Lung (tissue), 11 donors: ENCODE measurements at regions not wholly inside any gene's neighbourhood (a gene's known extent, or its start where the extent isn't known, plus 50 kb on each side); places are given as distances from the start of the nearest gene placed in this dataset.

Experiments
- ATAC-seq: fragments of 200-7000 bp; cut with Tn5 transposase; one replicate; pipeline ENCODE4 v1.9.1; 2020; ENCODE audit warnings: moderate number of reproducible peaks; ENCODE audit not compliant: insufficient read depth, low FRiP score
- DNase-seq, 3 donors: peaks; one replicate each; pipeline ENCODE4 v3.0.0-alpha.2; 2013 to 2017
- H3K27ac ChIP-seq, 2 donors: one replicate each; pipeline ENCODE4 v1.5.1; 2013; ENCODE audit warnings: mild to moderate bottlenecking in 2 of 2, moderate library complexity in 2 of 2, control low read depth in 1 of 2, inconsistent platforms in 1 of 2, low read depth in 1 of 2, low read length in 1 of 2
- H3K27me3 ChIP-seq, 3 donors: one replicate each; pipeline ENCODE4 v1.5.1; 2013; ENCODE audit warnings: low read length in 2 of 3; ENCODE audit not compliant: control insufficient read depth in 3 of 3, insufficient read depth in 3 of 3
- H3K36me3 ChIP-seq, 4 donors: one replicate each; pipeline ENCODE4 v1.5.1; 2013; ENCODE audit warnings: low read length in 4 of 4, mild to moderate bottlenecking in 1 of 4, moderate library complexity in 1 of 4; ENCODE audit not compliant: control insufficient read depth in 4 of 4, insufficient read depth in 4 of 4
- H3K4me1 ChIP-seq, 5 donors: one replicate each; pipeline ENCODE4 v1.5.1; 2013; ENCODE audit warnings: low read length in 5 of 5, mild to moderate bottlenecking in 2 of 5, moderate library complexity in 1 of 5; ENCODE audit not compliant: control insufficient read depth in 5 of 5, insufficient read depth in 5 of 5
- H3K4me3 ChIP-seq: one replicate; pipeline ENCODE4 v1.5.1; 2013; ENCODE audit warnings: mild to moderate bottlenecking, control low read depth, moderate library complexity
- H3K9ac ChIP-seq, 2 donors: one replicate each; pipeline ENCODE4 v1.5.1; 2013; ENCODE audit warnings: low read length in 2 of 2, control low read depth in 1 of 2; ENCODE audit not compliant: insufficient read depth in 1 of 2
- H3K9me3 ChIP-seq, 4 donors: one replicate each; pipeline ENCODE4 v1.5.1; 2013; ENCODE audit warnings: low read length in 3 of 4, mild to moderate bottlenecking in 1 of 4, moderate library complexity in 1 of 4; ENCODE audit not compliant: control insufficient read depth in 4 of 4, insufficient read depth in 3 of 4
- WGBS, 2 donors: extraction: QIAGEN DNeasy Blood & Tissue Kit; methylation state at CpG; one replicate each; pipeline ENCODE4 v1.1.7; 2013; 5-methylcytosine and 5-hydroxymethylcytosine counted together
- TF ChIP-seq, protein P1 (sequence below): IDR thresholded peaks from 2 replicates; pipeline ENCODE4 v1.5.1; 2012; ENCODE audit warnings: mild to moderate bottlenecking; ENCODE audit errors: control extremely low read depth, extremely low read depth
- donor health status: control.
- donor health status: control.
- donor health status: Bipolar disorder and iron deficiency.
- donor health status: healthy.
- donor health status: DM: yes; HTN: yes; CAD: no.

- Histone ChIP-seq H3K4me3 (no peak overlapping the region), H3K9ac (no peak overlapping the region), H3K9me3 (no peaks in the 10 kb centered on the region), H3K27me3 (no peaks in the 10 kb centered on the region), H3K27ac (no peak overlapping the region), H3K36me3 (no peaks in the 10 kb centered on the region), H3K4me1 (peaks cover 0 to 6% (median 0%) of the 10 kb centered on the region in 5 donors)
- TF ChIP-seq, protein P1, sequence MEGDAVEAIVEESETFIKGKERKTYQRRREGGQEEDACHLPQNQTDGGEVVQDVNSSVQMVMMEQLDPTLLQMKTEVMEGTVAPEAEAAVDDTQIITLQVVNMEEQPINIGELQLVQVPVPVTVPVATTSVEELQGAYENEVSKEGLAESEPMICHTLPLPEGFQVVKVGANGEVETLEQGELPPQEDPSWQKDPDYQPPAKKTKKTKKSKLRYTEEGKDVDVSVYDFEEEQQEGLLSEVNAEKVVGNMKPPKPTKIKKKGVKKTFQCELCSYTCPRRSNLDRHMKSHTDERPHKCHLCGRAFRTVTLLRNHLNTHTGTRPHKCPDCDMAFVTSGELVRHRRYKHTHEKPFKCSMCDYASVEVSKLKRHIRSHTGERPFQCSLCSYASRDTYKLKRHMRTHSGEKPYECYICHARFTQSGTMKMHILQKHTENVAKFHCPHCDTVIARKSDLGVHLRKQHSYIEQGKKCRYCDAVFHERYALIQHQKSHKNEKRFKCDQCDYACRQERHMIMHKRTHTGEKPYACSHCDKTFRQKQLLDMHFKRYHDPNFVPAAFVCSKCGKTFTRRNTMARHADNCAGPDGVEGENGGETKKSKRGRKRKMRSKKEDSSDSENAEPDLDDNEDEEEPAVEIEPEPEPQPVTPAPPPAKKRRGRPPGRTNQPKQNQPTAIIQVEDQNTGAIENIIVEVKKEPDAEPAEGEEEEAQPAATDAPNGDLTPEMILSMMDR: no peak
- DNase-seq (no peak), ATAC-seq (no peak)
- 26 to 59% methylated on average over 6 of the region's 6 CpGs for WGBS, 2 donors
These were observed 168.3 kb upstream of the PUM3 start for GRCh38 chr9:3012245-3012644.

DNA sequence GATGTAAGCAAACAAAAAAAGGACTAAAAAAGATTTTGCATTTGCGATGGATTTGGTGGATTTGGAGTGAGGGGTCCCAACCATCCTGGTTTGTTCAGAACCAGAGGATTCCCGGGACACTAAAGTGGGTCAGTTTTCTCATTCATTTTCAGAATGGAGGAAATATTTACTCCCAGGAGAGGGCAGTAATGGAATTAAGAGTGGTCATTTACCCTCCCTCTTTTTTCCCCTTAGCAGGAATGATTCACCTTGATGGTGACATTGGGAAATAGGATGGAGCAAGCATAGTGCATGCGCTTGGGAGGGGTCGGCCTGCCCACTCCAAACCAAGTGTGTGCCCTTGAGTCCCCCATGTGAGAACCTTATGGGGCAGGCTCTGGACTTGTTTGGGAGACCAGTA, 164.2 kb upstream of the PUM3 start:
- DNase-seq: no peak
- H3K4me3 ChIP-seq: no peak overlapping the region
- 90 to 95% methylated on average over 4 of the region's 4 CpGs for WGBS, 2 donors
- ATAC-seq: no peak
- no peaks in the 10 kb centered on the region for H3K27me3 ChIP-seq
- H3K36me3 ChIP-seq: no peaks in the 10 kb centered on the region
- H3K27ac ChIP-seq: no peak overlapping the region
- peaks cover 0 to 3% (median 0%) of the 10 kb centered on the region in 4 donors for H3K9me3 ChIP-seq
- H3K9ac ChIP-seq: no peak overlapping the region
- TF ChIP-seq, protein P1: no peak
- peaks cover 0 to 14% (median 0%) of the 10 kb centered on the region in 5 donors for H3K4me1 ChIP-seq

DNA sequence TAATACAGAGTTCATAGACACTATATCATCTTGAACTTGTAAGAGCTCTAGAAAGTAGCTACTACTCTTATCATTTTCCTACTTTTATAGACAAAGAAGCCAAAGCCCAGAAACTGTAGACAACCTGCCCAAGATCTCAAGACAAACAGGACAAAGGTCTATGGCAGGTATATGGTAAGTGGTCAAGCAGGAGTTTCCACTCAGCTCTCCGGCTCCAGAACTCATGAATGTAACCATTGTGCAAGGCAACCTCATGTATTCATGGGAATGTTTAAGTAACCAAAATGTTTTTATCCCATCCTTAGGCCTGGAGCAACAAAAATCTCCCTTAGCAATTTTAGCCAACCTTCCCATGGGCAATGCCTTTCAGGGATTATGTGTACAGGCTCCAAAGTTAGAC, 163.4 kb upstream of the PUM3 start:
- ATAC-seq (no peak), DNase-seq (peak; percentile 19 to 66 (median 25))
- Histone ChIP-seq H3K36me3 (no peaks in the 10 kb centered on the region), H3K27ac (no peak overlapping the region), H3K4me3 (no peak overlapping the region), H3K9me3 (peaks cover 0 to 3% (median 0%) of the 10 kb centered on the region in 4 donors), H3K4me1 (peaks cover 0 to 21% (median 0%) of the 10 kb centered on the region in 5 donors), H3K9ac (no peak overlapping the region), H3K27me3 (no peaks in the 10 kb centered on the region)
- TF ChIP-seq, protein P1: no peak
- 70 to 92% methylated on average over 1 of the region's 1 CpG for WGBS, 2 donors

DNA sequence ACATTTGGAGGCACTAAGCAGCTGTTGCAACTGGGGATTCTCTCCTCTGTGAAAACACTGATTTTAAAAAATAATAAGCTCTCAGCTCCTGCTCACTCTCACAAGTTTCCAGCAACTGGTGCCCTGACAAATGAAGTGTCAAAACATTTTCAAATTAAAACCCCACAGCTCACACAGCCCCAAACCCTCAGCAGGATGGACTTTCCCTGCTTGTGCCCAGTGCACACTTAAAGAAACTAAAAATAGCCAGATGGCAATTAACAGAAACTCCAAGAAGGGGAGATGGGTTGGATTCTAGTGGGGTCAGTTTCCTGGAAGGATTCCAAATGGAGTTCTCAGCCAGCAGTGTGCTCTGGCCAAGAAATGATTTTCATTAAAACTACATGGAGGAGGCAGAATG, 163.0 kb upstream of the PUM3 start:
- H3K4me3 ChIP-seq: no peak overlapping the region
- H3K27me3 ChIP-seq: no peaks in the 10 kb centered on the region
- H3K27ac ChIP-seq: no peak overlapping the region
- ATAC-seq (no peak), DNase-seq (peak; percentile 50 to 81 (median 76))
- H3K9ac ChIP-seq: no peak overlapping the region
- H3K36me3 ChIP-seq: no peaks in the 10 kb centered on the region
- H3K9me3 ChIP-seq: peaks cover 0 to 3% (median 0%) of the 10 kb centered on the region in 4 donors
- peaks cover 0 to 21% (median 0%) of the 10 kb centered on the region in 5 donors for H3K4me1 ChIP-seq
- TF ChIP-seq, protein P1: no peak
